HG02610 (cell line): ENCODE measurements at regions not wholly inside any gene's neighbourhood (a gene's known extent, or its start where the extent isn't known, plus 50 kb on each side); places are given as distances from the start of the nearest gene placed in this dataset.

Experiments
- ATAC-seq: cut with Tn5 transposase; IDR thresholded peaks from one replicate; pipeline ENCODE4 v1.9.1; 2021; ENCODE audit warnings: mild to moderate bottlenecking, moderate library complexity; ENCODE audit not compliant: unreplicated experiment

GRCh38 chr5:120988941-120989340 lies 524.8 kb downstream of the PRR16 start:
- no peak for ATAC-seq

GRCh38 chr5:120991569-120991968 lies 527.5 kb downstream of the PRR16 start:
- no peak for ATAC-seq

DNA sequence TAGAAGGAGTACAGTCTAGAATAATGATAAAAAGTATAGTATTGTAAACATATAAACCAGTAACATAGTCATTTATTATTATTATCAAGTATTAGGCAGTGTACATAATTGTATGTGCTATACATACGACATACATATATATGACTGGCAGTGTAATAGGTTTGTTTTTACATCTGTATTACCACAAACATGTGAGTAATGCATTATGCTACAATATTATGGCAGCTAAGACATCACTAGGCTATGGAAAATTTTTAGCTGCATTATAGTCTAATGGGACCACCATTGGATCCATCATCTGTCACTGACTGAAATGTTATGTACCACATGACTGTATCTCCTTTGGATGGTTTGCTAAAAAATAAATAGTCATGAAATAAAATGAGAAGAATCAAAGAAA lies 530.0 kb downstream of the PRR16 start:
- no peak for ATAC-seq

- no peak for ATAC-seq
Measured at GRCh38 chr5:120999550-120999949, 535.5 kb downstream of the PRR16 start.

- no peak for ATAC-seq
Measured at GRCh38 chr5:121006217-121006616, 542.1 kb downstream of the PRR16 start.

DNA sequence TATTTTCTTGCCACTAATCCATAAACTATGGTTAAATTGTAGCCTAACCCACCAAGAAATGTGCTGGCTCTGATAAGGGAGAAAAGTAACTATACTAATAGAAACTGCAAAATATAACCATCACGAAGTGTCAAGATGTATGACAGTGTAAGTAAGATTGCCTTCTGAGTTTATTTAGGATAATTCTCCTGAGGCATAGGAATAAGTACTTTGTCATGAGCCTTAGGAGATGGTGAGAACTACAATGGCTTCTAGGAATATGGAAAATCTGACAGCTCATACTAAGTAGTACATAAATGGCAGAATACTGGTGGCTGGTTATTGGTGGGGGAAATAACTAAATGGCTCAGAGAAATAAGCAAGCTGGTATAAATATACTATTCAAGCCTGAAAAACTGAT lies 543.9 kb downstream of the PRR16 start:
- no peak for ATAC-seq

DNA sequence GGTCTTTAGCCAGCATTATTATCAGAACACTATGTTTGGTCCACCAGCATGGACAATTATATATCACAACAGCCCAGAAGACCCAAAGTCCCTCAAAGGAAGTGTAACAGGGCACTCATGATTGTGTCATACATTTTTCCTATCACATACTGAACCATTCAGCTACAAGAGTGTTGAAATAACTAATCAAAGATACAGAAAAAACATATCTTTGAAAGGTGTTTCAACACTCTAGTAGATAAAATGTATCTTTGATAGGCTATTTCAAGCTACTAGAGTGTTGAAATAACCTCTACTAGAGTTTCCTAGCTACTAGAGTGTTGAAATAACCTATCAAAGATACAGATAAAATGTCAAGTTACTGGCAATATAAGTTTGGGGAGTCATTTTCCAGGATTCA lies 545.0 kb downstream of the PRR16 start:
- no peak for ATAC-seq

GRCh38 chr5:121018004-121018403 lies 553.9 kb downstream of the PRR16 start:
- no peak for ATAC-seq

GRCh38 chr5:121019106-121019505 lies 555.0 kb downstream of the PRR16 start:
- no peak for ATAC-seq

DNA sequence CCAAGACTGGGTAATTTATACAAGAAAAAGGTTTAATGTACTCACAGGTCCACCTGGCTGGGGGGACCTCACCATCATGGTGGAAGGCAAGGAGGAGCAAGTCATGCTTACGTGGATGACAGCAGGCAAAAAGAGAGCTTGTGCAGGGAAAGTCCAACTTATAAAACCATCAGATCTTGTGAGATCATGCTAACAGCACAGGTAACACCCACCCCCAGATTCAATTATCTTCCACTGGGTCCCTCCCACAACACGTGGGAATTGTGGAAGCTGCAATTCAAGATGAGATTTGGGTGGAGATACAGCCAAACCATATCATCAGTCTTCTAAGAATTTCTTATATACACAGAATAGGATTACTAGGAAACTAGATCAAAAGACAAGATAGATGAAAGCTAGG lies 555.6 kb downstream of the PRR16 start:
- no peak for ATAC-seq

DNA sequence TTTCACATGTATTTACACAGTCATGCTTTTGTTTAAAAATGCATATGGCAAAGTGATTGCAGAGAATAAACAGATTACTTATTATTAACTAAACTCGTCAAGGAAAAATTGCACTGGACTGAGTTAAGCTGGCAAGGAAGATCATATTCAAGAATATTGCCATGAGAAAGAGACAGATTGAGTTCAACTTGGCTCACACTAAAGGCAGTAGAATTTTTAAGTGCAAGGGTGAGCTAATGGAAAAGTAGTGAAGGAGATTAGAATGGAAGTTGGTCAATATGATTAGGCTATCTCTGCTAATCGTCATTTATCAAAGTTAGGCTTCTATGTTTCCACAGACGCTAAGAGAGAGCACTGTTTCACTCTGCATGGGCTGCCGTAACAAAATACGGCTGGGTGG lies 557.6 kb downstream of the PRR16 start:
- no peak for ATAC-seq

DNA sequence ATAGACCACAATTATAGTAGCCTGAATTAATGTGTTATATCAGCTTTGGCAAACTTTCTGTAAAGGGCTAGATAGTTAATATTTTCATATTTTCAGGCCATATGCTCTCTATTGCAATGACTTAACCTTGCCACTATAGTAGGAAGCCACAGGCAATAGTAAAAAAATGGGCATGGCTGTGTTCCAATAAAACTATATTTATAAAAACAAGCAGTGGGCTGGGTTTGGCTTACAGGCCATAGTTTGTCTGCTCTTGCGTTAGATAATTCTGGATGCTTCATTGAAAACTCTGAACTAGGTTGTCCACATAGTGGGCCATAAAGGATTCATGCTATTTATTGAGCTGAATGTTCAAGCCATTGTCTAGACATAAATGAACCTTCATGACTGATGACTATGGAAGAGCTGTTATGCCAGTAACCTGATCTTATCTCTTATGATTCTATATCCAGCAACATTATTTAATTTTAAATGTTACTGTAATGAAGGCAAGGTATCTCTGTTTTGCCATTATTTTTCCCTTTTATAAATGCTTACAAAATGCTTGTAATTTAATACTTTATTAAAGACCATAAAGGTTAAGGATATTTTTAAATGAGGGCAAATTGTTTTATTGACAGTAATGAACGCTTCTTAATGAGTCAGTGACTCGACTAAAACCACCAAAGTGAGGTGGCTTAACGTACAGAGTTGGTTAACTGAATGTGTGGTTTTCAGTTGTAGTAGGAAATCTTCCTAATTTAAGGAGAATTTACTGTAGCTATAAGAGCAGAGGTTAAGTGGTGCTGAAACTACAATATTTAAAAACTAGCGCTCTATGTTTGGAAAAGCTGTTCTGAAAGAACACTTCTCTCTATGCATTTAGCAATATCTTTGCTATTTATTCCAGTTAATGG lies 560.6 kb downstream of the PRR16 start:
- ATAC-seq: no peak

DNA sequence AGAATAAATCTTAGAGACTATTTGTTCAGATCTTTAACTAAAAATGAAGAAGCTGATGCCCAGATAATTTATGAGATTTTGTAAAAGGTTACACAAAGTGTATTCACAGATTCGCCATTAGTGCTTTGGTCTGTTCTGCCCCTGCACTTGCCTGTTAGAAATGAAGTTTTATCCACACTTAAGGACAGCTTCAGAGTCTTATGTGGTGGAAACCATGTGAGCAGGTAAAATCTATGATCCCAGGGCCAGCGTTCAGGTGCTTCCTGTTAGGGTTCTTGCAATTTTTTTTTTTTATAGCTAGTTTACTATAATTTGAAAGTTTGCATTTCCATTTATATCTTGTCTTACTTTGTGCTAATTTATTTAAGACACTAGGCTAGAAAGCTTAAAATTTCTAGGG lies 561.6 kb downstream of the PRR16 start:
- ATAC-seq: no peak

DNA sequence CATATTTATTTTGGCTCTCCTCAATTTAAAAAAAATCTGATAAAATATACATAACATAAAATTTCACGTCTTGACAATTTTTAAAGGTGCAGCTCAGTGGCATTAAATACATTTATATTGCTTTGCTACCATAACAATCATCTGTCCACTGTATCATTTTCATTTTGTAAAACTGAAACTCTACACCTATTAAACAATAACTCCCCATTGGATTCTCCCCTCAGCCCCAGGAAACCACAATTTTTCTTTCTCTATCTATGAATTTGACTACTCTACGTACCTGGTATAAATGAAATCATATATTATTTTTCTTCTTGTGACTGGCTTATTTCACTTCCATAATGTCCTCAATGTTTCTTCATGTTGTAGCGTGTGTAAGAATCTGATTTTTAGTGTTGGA lies 563.5 kb downstream of the PRR16 start:
- ATAC-seq: peak; percentile 36

DNA sequence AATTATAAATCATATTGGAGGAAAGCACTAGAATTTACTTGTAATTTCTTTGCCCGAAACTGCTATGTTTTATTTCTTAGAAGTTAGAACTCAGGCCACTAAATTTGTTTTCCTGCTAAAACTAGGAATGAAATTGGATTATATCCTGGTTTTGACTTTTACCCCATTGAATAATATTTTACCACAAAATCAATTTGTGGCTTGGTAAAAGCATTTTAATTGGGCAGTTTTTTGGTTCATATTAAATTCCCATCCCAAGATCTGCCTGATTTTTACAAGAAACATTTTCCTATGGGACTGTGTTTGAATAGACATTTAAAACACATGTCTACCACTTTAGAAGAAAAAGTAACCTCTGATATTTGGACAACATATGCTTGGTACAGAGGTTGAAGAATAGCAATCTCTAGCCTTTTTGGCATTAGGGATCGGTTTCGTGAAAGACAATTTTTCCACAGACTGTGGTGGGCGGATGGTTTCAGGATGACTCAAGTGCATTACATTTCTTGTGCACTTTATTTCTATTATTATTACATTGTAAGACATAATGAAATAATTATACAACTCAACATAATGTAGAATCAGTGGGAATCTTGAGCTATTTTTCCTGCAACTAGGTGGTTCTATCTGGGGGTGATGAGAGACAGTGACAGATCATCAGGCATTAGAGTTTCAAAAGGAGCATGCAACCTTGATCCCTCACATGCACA lies 565.6 kb downstream of the PRR16 start:
- ATAC-seq: no peak

GRCh38 chr5:121031491-121031890 lies 567.4 kb downstream of the PRR16 start:
- no peak for ATAC-seq

GRCh38 chr5:121033334-121033733 lies 569.2 kb downstream of the PRR16 start:
- ATAC-seq: no peak

GRCh38 chr5:121038438-121038837 lies 574.3 kb downstream of the PRR16 start:
- ATAC-seq: no peak

GRCh38 chr5:121049971-121050370 lies 585.9 kb downstream of the PRR16 start:
- no peak for ATAC-seq

DNA sequence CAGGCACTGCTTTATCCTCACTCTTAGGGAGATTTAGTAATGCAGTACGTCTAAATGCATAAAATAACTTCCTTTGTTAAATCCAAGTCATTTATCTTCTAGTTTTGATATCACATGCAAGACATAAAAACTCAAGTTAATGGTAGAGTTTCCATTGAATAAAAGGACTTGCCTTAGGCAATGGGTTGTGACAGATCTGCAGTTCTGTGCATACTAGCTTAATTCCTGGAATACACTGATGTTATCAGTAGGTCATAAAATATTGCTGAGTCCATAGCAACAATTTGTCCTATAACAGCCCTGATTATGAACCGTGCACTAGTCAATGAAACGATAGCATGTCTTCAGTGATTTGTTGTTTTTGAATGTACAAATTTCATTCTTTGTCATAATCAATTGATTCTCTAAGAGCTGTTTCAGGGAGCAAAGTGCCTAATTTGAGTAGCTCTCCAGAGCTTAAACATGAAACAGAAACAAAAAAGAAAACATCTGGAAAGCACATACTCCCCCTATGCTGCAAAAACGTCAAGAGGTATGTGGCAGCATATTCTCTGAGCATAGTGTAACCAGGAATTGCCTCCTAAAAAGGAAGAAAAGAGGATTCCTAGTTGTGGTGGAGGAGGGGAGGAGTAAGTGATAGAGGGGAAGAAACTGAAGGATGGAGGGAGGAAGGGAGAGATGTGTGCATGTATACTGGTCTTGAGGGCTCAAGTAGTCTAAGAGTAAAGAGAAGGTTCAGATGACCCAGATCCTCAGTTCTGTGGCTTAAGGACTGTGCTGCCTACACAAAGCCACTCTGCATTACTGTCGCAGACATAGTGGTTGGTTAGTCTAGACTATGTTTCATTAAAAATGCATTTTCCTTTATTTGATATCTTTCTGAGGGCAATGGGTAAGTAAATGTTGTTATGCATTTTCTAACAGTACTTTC lies 589.2 kb downstream of the PRR16 start:
- no peak for ATAC-seq

DNA sequence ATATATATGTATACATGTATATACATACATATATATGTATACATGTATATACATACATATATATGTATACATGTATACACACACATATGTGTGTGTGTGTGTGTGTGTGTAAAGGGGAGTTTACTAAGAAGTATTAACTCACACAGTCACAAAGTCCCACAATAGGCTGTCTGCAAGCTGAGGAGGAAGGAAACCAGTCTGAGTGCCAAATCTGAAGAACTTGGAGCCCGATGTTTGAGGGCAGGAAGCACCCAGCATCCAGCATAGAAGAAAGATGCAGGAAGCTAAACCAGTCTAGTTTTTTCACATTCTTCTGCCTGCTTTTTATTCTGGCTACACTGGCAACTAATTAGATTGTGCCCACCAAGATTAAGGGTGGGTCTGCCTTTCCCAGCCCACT lies 591.5 kb downstream of the PRR16 start:
- ATAC-seq: no peak
